DOHH2 (cell line): ENCODE measurements at regions not wholly inside any gene's neighbourhood (a gene's known extent, or its start where the extent isn't known, plus 50 kb on each side); places are given as distances from the start of the nearest gene placed in this dataset.

Source experiments
- H3F3A ChIP-seq: fragments of 200-600 bp; sonication (generic), shearing (Covaris generic); 2 replicates; pipeline ENCODE4 v1.6.0; 2016; ENCODE audit warnings: antibody characterized with exemption, mild to moderate bottlenecking; ENCODE audit not compliant: control insufficient read depth, insufficient read depth
- H3K27ac ChIP-seq: fragments of 200-600 bp; sonication (generic); 2 replicates; pipeline ENCODE4 v1.5.1; 2014; ENCODE audit warnings: low read depth, mild to moderate bottlenecking, low read length, moderate library complexity
- H3K27me3 ChIP-seq: fragments of 200-600 bp; sonication (generic); 2 replicates; pipeline ENCODE4 v1.6.1; 2014; ENCODE audit warnings: mild to moderate bottlenecking, low read length, mixed read lengths; ENCODE audit not compliant: control insufficient read depth
- H3K36me3 ChIP-seq: fragments of 200-600 bp; sonication (generic); 2 replicates; pipeline ENCODE4 v1.6.1; 2014; ENCODE audit warnings: mild to moderate bottlenecking, low read length, moderate library complexity, mixed read lengths; ENCODE audit not compliant: control insufficient read depth
- H3K4me1 ChIP-seq: fragments of 200-600 bp; sonication (generic); 2 replicates; pipeline ENCODE4 v1.6.1; 2014; ENCODE audit warnings: mild to moderate bottlenecking, low read length, mixed read lengths; ENCODE audit not compliant: control insufficient read depth
- H3K4me2 ChIP-seq: fragments of 200-600 bp; sonication (generic); 2 replicates; pipeline ENCODE4 v1.6.0; 2014; ENCODE audit warnings: mild to moderate bottlenecking, low read length, moderate library complexity
- H3K4me3 ChIP-seq: fragments of 200-600 bp; sonication (generic); 2 replicates; pipeline ENCODE4 v1.5.1; 2014; ENCODE audit warnings: mild to moderate bottlenecking, low read length, mixed read lengths
- H3K79me2 ChIP-seq: fragments of 200-600 bp; sonication (generic); 2 replicates; pipeline ENCODE4 v1.6.1; 2014; ENCODE audit warnings: mild to moderate bottlenecking, low read length, mixed read lengths; ENCODE audit not compliant: control insufficient read depth
- H3K9me2 ChIP-seq: fragments of 200-600 bp; sonication (generic); replicated peaks from 2 replicates; pipeline ENCODE4 v1.6.1; 2014; ENCODE audit warnings: mild to moderate bottlenecking, low read length, mixed read lengths; ENCODE audit not compliant: control insufficient read depth
- H3K9me3 ChIP-seq: fragments of 200-600 bp; sonication (generic); 2 replicates; pipeline ENCODE4 v1.6.1; 2014; ENCODE audit warnings: antibody characterized with exemption, low read length, mixed read lengths; ENCODE audit not compliant: control insufficient read depth, insufficient read depth
- H4K20me1 ChIP-seq: fragments of 200-600 bp; sonication (generic); 2 replicates; pipeline ENCODE4 v1.6.0; 2014; ENCODE audit warnings: low read depth, mild to moderate bottlenecking, antibody characterized with exemption, low read length, moderate library complexity; ENCODE audit not compliant: control insufficient read depth, insufficient read depth
- EZH2phosphoT487 ChIP-seq: fragments of 200-600 bp; sonication (generic); IDR thresholded peaks from 2 replicates; pipeline ENCODE4 v1.6.1; 2017; ENCODE audit warnings: borderline replicate concordance, mild to moderate bottlenecking, antibody characterized with exemption, low read length, moderate library complexity, mixed read lengths
- TF ChIP-seq, protein P1 (sequence below): fragments of 200-600 bp; sonication (generic); IDR thresholded peaks from one replicate; pipeline ENCODE4 v1.5.1; 2014; ENCODE audit warnings: antibody characterized with exemption, mild to moderate bottlenecking, low read depth, low read length; ENCODE audit not compliant: poor library complexity, severe bottlenecking

DNA sequence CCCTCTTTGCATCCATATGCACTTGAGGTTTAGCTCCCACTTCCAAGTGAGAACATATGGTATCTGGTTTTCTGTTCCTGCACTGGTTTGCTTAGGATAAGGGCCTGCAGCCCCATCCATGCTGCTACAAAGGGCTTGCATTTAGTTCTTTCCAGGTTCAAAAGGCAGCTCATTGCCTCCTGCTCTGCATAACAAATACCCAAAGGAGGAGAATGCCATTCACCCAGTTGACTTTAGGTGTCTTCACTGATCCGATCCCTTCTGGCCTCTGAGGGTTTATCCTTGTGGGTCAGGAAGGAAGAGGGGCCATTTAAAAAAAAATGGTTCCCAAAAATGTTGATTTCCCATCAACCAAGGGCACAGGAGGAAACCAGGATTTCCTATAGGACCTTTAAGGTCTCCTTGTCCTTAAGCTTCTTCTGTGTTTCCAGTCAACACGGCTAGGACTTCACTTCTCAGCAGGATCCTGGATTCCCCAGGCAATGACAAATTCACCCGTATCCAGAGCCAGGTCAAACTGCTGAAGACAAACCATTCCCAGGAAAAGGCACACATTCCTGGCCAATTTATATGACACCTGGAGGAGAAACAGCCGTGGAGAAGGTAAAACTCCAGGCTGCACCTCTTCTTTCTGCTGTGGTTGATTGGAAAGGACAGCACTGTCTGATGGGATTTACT lies 447.7 kb upstream of the CDH4 start:
- Histone ChIP-seq H3K4me3 (no peak overlapping the region), H3K27ac (no peak overlapping the region)
- TF ChIP-seq, protein P1, sequence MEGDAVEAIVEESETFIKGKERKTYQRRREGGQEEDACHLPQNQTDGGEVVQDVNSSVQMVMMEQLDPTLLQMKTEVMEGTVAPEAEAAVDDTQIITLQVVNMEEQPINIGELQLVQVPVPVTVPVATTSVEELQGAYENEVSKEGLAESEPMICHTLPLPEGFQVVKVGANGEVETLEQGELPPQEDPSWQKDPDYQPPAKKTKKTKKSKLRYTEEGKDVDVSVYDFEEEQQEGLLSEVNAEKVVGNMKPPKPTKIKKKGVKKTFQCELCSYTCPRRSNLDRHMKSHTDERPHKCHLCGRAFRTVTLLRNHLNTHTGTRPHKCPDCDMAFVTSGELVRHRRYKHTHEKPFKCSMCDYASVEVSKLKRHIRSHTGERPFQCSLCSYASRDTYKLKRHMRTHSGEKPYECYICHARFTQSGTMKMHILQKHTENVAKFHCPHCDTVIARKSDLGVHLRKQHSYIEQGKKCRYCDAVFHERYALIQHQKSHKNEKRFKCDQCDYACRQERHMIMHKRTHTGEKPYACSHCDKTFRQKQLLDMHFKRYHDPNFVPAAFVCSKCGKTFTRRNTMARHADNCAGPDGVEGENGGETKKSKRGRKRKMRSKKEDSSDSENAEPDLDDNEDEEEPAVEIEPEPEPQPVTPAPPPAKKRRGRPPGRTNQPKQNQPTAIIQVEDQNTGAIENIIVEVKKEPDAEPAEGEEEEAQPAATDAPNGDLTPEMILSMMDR, result no peak
- no peak for TF ChIP-seq EZH2phosphoT487

DNA sequence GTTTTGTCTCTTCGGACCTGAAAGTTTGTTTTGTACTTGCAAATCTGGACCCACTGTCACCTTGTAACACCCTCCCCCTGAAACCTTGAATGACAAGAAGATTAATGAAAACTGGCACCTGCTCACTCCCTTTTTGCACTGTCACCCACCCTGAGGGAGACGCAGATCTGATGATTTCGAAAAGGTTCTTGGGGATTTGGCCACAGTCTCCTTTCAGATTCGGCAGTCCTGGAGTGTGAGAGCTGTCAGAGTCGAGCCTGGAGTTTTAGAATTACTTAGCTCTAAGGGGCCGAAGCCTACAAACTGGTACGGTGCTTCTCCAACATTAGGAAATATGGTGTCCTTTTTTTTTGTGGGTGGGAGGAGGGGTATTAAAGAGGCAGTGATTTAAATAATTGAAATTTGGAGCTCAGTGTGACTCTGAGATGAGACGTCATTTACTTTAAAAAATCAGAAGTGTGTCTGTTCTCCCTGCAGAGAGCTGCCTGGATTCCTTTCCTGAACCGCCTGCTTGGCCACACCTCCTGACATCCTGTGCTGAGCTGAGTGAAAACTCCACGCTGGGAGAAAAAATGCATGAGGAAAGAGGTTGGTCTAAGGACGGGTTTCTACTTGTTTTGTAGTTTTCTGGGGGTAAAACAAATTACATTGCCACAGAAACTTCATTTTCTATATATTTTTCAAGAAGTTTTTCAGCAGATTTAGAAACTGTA lies 447.0 kb upstream of the CDH4 start:
- Histone ChIP-seq H4K20me1 (no peaks in the 10 kb centered on the region), H3K9me3 (no peaks in the 10 kb centered on the region), H3K4me1 (no peaks in the 10 kb centered on the region), H3K4me3 (no peak overlapping the region), H3K27me3 (no peaks in the 10 kb centered on the region), H3F3A (no peaks in the 10 kb centered on the region), H3K4me2 (no peak overlapping the region), H3K9me2 (no peaks in the 10 kb centered on the region), H3K36me3 (no peaks in the 10 kb centered on the region), H3K27ac (no peak overlapping the region), H3K79me2 (no peaks in the 10 kb centered on the region)
- TF ChIP-seq, protein P1, result no peak
- TF ChIP-seq EZH2phosphoT487, result no peak

More for the DNA sequence above, 447.7 kb upstream of the CDH4 start:
- Histone ChIP-seq H3K9me3 (no peaks in the 10 kb centered on the region), H3K27me3 (no peaks in the 10 kb centered on the region), H3K9me2 (no peaks in the 10 kb centered on the region), H3K36me3 (no peaks in the 10 kb centered on the region), H3F3A (no peaks in the 10 kb centered on the region), H3K4me1 (no peaks in the 10 kb centered on the region), H3K79me2 (no peaks in the 10 kb centered on the region), H3K4me2 (no peak overlapping the region), H4K20me1 (no peaks in the 10 kb centered on the region)

DNA sequence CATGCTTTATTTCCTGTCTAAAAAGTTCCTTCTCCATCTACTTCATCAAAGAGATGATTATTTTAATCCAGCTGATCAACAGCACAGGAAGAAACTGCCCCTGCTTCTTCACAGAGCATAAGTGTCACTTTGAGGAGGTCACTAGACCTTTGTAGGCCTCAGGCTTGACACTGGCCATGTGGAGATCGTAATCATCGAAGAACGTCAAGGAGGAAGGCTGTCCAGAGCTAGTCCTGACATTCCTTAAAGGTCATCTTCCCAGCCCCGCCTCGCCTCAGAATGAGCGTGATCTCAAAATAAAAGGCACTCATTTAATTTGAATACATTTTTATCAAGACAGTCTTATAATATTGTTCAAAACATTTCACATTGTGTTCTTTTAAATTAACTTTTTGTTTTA lies 445.7 kb upstream of the CDH4 start:
- no peak overlapping the region for H3K27ac ChIP-seq
- no peaks in the 10 kb centered on the region for H3K4me1 ChIP-seq
- no peaks in the 10 kb centered on the region for H4K20me1 ChIP-seq
- H3K4me3 ChIP-seq, result no peak overlapping the region
- no peaks in the 10 kb centered on the region for H3F3A ChIP-seq
- no peaks in the 10 kb centered on the region for H3K9me2 ChIP-seq
- TF ChIP-seq, protein P1, result no peak
- no peak for TF ChIP-seq EZH2phosphoT487
- H3K36me3 ChIP-seq, result no peaks in the 10 kb centered on the region
- H3K9me3 ChIP-seq, result no peaks in the 10 kb centered on the region
- no peaks in the 10 kb centered on the region for H3K27me3 ChIP-seq
- H3K4me2 ChIP-seq, result no peak overlapping the region
- H3K79me2 ChIP-seq, result no peaks in the 10 kb centered on the region
